ENCODE measurements at regions not wholly inside any gene's neighbourhood (a gene's known extent, or its start where the extent isn't known, plus 50 kb on each side); places are given as distances from the start of the nearest gene placed in this dataset.

GRCh38 chr12:77777274-77777673 is 53.4 kb upstream of the NAV3 start:
- Histone ChIP-seq H3K4me3 (no peak overlapping the region), H3K27me3 (ENCODE audit: control insufficient read depth in 3 of 3, insufficient read depth in 3 of 3, low read length in 2 of 3) (no peaks in the 10 kb centered on the region), H3K9ac (ENCODE audit: insufficient read depth in 1 of 2, low read length in 2 of 2) (no peak overlapping the region), H3K9me3 (ENCODE audit: control insufficient read depth in 4 of 4, insufficient read depth in 3 of 4, low read length in 3 of 4) (no peaks in the 10 kb centered on the region), H3K27ac (ENCODE audit: low read depth in 1 of 2, low read length in 1 of 2) (no peak overlapping the region), H3K36me3 (ENCODE audit: control insufficient read depth in 4 of 4, insufficient read depth in 4 of 4, low read length in 4 of 4) (no peaks in the 10 kb centered on the region), H3K4me1 (ENCODE audit: control insufficient read depth in 5 of 5, insufficient read depth in 5 of 5, low read length in 5 of 5) (no peaks in the 10 kb centered on the region)
- TF ChIP-seq CTCF (IDR thresholded peaks at IDR 0.05; ENCODE audit: control extremely low read depth, extremely low read depth), result no peak
- 92 to 95% methylated on average over 1 of the region's 1 CpG for WGBS, 2 donors
- DNase-seq, result no peak
- ATAC-seq (ENCODE audit: insufficient read depth, low FRiP score), result no peak

GRCh38 chr12:77774761-77775160 is 55.9 kb upstream of the NAV3 start:
- no peaks in the 10 kb centered on the region for H3K27me3 ChIP-seq (ENCODE audit: control insufficient read depth in 3 of 3, insufficient read depth in 3 of 3, low read length in 2 of 3)
- DNase-seq (no peak), ATAC-seq (ENCODE audit: insufficient read depth, low FRiP score) (no peak)
- 82 to 85% methylated on average over 5 of the region's 5 CpGs for WGBS, 2 donors
- no peak overlapping the region for H3K4me3 ChIP-seq
- H3K36me3 ChIP-seq (ENCODE audit: control insufficient read depth in 4 of 4, insufficient read depth in 4 of 4, low read length in 4 of 4), result no peaks in the 10 kb centered on the region
- H3K4me1 ChIP-seq (ENCODE audit: control insufficient read depth in 5 of 5, insufficient read depth in 5 of 5, low read length in 5 of 5), result no peaks in the 10 kb centered on the region
- H3K9ac ChIP-seq (ENCODE audit: insufficient read depth in 1 of 2, low read length in 2 of 2), result no peak overlapping the region
- no peak for TF ChIP-seq CTCF (IDR thresholded peaks at IDR 0.05; ENCODE audit: control extremely low read depth, extremely low read depth)
- H3K9me3 ChIP-seq (ENCODE audit: control insufficient read depth in 4 of 4, insufficient read depth in 3 of 4, low read length in 3 of 4), result no peaks in the 10 kb centered on the region
- H3K27ac ChIP-seq (ENCODE audit: low read depth in 1 of 2, low read length in 1 of 2), result no peak overlapping the region

- no peak for DNase-seq
- Histone ChIP-seq H3K27me3 (ENCODE audit: control insufficient read depth in 3 of 3, insufficient read depth in 3 of 3, low read length in 2 of 3) (no peaks in the 10 kb centered on the region), H3K4me3 (no peak overlapping the region), H3K9me3 (ENCODE audit: control insufficient read depth in 4 of 4, insufficient read depth in 3 of 4, low read length in 3 of 4) (peaks cover 0 to 9% (median 2%) of the 10 kb centered on the region in 4 donors), H3K27ac (ENCODE audit: low read depth in 1 of 2, low read length in 1 of 2) (no peak overlapping the region), H3K9ac (ENCODE audit: insufficient read depth in 1 of 2, low read length in 2 of 2) (no peak overlapping the region), H3K36me3 (ENCODE audit: control insufficient read depth in 4 of 4, insufficient read depth in 4 of 4, low read length in 4 of 4) (no peaks in the 10 kb centered on the region), H3K4me1 (ENCODE audit: control insufficient read depth in 5 of 5, insufficient read depth in 5 of 5, low read length in 5 of 5) (no peaks in the 10 kb centered on the region)
- no peak for ATAC-seq (ENCODE audit: insufficient read depth, low FRiP score)
- no peak for TF ChIP-seq CTCF (IDR thresholded peaks at IDR 0.05; ENCODE audit: control extremely low read depth, extremely low read depth)
- WGBS, 2 donors, result 88 to 92% methylated on average over 6 of the region's 6 CpGs
Observed at GRCh38 chr12:77772676-77773298, 57.9 kb upstream of the NAV3 start.

GRCh38 chr12:77768558-77768957 is 62.1 kb upstream of the NAV3 start:
- Histone ChIP-seq H3K27me3 (ENCODE audit: control insufficient read depth in 3 of 3, insufficient read depth in 3 of 3, low read length in 2 of 3) (no peaks in the 10 kb centered on the region), H3K9ac (ENCODE audit: insufficient read depth in 1 of 2, low read length in 2 of 2) (no peak overlapping the region), H3K4me3 (no peak overlapping the region), H3K36me3 (ENCODE audit: control insufficient read depth in 4 of 4, insufficient read depth in 4 of 4, low read length in 4 of 4) (no peaks in the 10 kb centered on the region), H3K27ac (ENCODE audit: low read depth in 1 of 2, low read length in 1 of 2) (no peak overlapping the region), H3K9me3 (ENCODE audit: control insufficient read depth in 4 of 4, insufficient read depth in 3 of 4, low read length in 3 of 4) (peaks cover 0 to 15% (median 4%) of the 10 kb centered on the region in 4 donors), H3K4me1 (ENCODE audit: control insufficient read depth in 5 of 5, insufficient read depth in 5 of 5, low read length in 5 of 5) (peaks cover 0 to 5% (median 0%) of the 10 kb centered on the region in 5 donors)
- ATAC-seq (ENCODE audit: insufficient read depth, low FRiP score), result no peak
- no peak for DNase-seq
- no peak for TF ChIP-seq CTCF (IDR thresholded peaks at IDR 0.05; ENCODE audit: control extremely low read depth, extremely low read depth)
- 68 to 93% methylated on average over 1 of the region's 1 CpG for whole genome bisulfite sequencing, 2 donors

All from lung (tissue), 11 donors.